HPDE6-E6E7 (cell line): ENCODE measurements at regions not wholly inside any gene's neighbourhood (a gene's known extent, or its start where the extent isn't known, plus 50 kb on each side); places are given as distances from the start of the nearest gene placed in this dataset.
"Not testable (repeated sequence)": the region's sequence is repeated elsewhere in the genome, so short reads cannot be mapped to it uniquely, and the experiment has no call there.

Experiments used
- DNase-seq: peaks from one replicate; pipeline ENCODE4 v3.0.0; 2011; ENCODE audit warnings: missing footprints; ENCODE audit errors: extremely low spot score

- not testable (repeated sequence) for DNase-seq
These were observed 115.7 kb upstream of the AKAP13 start for GRCh38 chr15:85264614-85265190.

- not testable (repeated sequence) for DNase-seq
These were observed 113.1 kb upstream of the AKAP13 start for GRCh38 chr15:85267158-85267857.

- DNase-seq: no peak
These were observed 105.9 kb upstream of the AKAP13 start for GRCh38 chr15:85274315-85275050.

GRCh38 chr15:85276508-85276907 lies 103.9 kb upstream of the AKAP13 start:
- peak; percentile 36 for DNase-seq

GRCh38 chr15:85276921-85277320 lies 103.5 kb upstream of the AKAP13 start:
- DNase-seq: no peak

GRCh38 chr15:85277847-85278370 lies 102.5 kb upstream of the AKAP13 start:
- no peak for DNase-seq

GRCh38 chr15:85280203-85280602 lies 100.2 kb upstream of the AKAP13 start:
- no peak for DNase-seq

- DNase-seq: no peak
These were observed 99.0 kb upstream of the AKAP13 start for GRCh38 chr15:85281293-85281882.

GRCh38 chr15:85282504-85283115 lies 97.8 kb upstream of the AKAP13 start:
- no peak for DNase-seq

GRCh38 chr15:85283815-85284214 lies 96.6 kb upstream of the AKAP13 start:
- DNase-seq: not testable (repeated sequence)

GRCh38 chr15:85284497-85284896 lies 95.9 kb upstream of the AKAP13 start:
- DNase-seq: no peak

- peak; percentile 67 for DNase-seq
These were observed 90.6 kb upstream of the AKAP13 start for GRCh38 chr15:85289677-85290365.

GRCh38 chr15:85292583-85292982 lies 87.8 kb upstream of the AKAP13 start:
- not testable (repeated sequence) for DNase-seq

GRCh38 chr15:85296615-85297402 lies 83.6 kb upstream of the AKAP13 start:
- peak; percentile 57 for DNase-seq

- no peak for DNase-seq
These were observed 82.9 kb upstream of the AKAP13 start for GRCh38 chr15:85297537-85297936.

GRCh38 chr15:85298366-85298765 lies 82.0 kb upstream of the AKAP13 start:
- no peak for DNase-seq

GRCh38 chr15:85298941-85299340 lies 81.5 kb upstream of the AKAP13 start:
- DNase-seq: no peak

GRCh38 chr15:85302271-85302670 lies 78.1 kb upstream of the AKAP13 start:
- DNase-seq: no peak

GRCh38 chr15:85305050-85305449 lies 75.4 kb upstream of the AKAP13 start:
- DNase-seq: no peak

- DNase-seq: no peak
These were observed 73.3 kb upstream of the AKAP13 start for GRCh38 chr15:85306946-85307686.
